ACC112 (cell line): ENCODE measurements at regions not wholly inside any gene's neighbourhood (a gene's known extent, or its start where the extent isn't known, plus 50 kb on each side); places are given as distances from the start of the nearest gene placed in this dataset.
"Not testable (repeated sequence)": the region's sequence is repeated elsewhere in the genome, so short reads cannot be mapped to it uniquely, and the experiment has no call there.

ENCODE experiments used
- H2AFZ ChIP-seq: fragments of 200-600 bp; sonication (generic); one replicate; pipeline ENCODE4 v1.6.0; 2017; ENCODE audit warnings: antibody characterized with exemption, low read length; ENCODE audit not compliant: unreplicated experiment
- H3K27ac ChIP-seq: fragments of 200-600 bp; sonication (generic); 2 replicates; pipeline ENCODE4 v1.5.1; 2014; ENCODE audit warnings: low read depth, mild to moderate bottlenecking, antibody characterized with exemption, low read length, moderate library complexity
- H3K27me3 ChIP-seq: fragments of 200-600 bp; sonication (generic); 2 replicates; pipeline ENCODE4 v1.6.1; 2014; ENCODE audit warnings: mild to moderate bottlenecking, antibody characterized with exemption, low read length, moderate library complexity, mixed read lengths; ENCODE audit not compliant: insufficient read depth
- H3K36me3 ChIP-seq: fragments of 200-600 bp; sonication (generic); 2 replicates; pipeline ENCODE4 v1.6.1; 2016; ENCODE audit warnings: mild to moderate bottlenecking, antibody characterized with exemption, low read length, moderate library complexity, mixed read lengths; ENCODE audit not compliant: insufficient read depth
- H3K4me1 ChIP-seq: fragments of 200-600 bp; sonication (generic); one replicate; pipeline ENCODE4 v1.6.1; 2016; ENCODE audit warnings: low read length, mixed read lengths; ENCODE audit not compliant: insufficient read depth, unreplicated experiment, control insufficient read depth
- H3K4me3 ChIP-seq: fragments of 200-600 bp; sonication (generic); 2 replicates; pipeline ENCODE4 v1.5.1; 2014; ENCODE audit warnings: mild to moderate bottlenecking, low read depth, low read length
- H3K79me2 ChIP-seq: fragments of 200-600 bp; sonication (generic); one replicate; pipeline ENCODE4 v1.6.0; 2016; ENCODE audit warnings: low read length; ENCODE audit not compliant: control insufficient read depth, unreplicated experiment, insufficient read depth

DNA sequence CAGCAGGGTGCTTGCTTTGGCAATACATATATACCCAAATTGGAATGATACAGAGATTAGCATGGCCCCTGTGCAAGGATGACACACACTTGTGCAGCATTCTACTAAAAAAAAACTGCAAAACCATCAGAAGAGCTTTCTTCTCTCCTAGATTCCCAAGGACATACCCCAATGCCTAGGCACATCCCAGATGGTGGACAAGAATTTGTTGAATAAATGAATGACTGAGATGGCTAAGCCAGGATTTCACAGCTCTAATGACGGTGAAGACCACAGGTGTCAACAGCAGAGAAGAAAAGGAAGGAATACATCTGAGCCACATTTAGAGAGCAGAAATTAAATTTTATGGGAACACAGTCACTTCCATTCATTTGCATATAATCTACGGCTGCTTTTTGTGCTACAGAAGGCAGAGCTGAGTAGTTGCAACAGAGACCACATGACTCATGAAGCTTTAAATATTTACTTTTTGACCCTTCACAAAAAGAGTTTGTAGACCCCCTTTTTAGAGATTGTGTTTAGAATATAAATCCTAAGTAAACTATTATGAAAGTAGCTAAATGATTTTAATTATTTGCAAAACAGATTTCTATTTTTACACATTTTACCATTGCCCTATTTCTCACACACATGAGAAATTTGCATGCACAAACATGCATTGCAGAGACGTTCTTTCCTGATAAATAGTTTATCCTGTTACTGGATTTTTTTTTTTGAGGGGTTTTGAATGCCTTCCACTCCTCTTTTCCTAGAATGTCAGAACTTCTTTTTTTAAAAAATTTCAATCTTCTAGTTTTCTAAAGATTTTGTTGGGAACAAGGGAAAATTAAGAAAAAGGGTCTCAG is 119.0 kb downstream of the PMAIP1 start:
- Histone ChIP-seq H3K27me3 (no peaks in the 10 kb centered on the region), H3K27ac (no peak overlapping the region), H3K4me1 (peaks cover 17% of the 10 kb centered on the region), H3K4me3 (no peak overlapping the region), H3K36me3 (no peaks in the 10 kb centered on the region), H2AFZ (no peak overlapping the region), H3K79me2 (no peaks in the 10 kb centered on the region)

DNA sequence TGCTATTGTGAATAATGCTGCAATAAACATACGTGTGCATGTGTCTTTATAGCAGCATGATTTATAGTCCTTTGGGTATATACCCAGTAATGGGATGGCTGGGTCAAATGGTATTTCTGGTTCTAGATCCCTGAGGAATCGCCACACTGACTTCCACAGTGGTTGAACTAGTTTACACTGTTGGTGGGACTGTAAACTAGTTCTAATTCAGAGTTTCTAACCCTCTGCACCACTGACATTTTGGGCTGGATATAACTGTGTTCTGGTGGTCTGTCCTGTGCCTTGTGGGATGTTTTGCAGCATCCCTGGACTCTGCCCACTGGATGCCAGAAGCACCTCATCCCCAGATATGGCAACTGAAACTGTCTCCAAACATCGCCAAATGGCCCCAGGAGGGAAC is 118.3 kb downstream of the PMAIP1 start:
- not testable (repeated sequence) for H3K27ac ChIP-seq, H3K27me3 ChIP-seq, H2AFZ ChIP-seq, H3K4me3 ChIP-seq, H3K79me2 ChIP-seq, H3K36me3 ChIP-seq
- H3K4me1 ChIP-seq = peaks cover 17% of the 10 kb centered on the region

DNA sequence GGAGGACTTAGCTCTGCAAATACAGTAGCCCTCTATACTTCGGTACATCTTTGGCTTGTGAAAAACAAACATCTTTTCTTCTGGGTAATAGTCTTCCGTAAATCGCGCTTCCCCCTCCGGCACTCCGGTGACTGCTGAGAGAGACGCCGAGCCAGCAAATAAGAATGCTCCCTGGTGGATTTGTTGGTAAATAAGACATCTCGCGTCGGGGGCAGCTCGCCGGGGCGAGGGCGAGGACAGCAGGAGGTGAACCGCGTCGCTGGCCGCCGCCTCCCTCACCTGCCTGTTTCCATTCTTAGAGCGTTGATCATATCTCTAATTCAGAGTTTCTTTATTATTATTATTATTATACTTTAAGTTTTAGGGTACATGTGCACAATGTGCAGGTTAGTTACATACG is 117.6 kb downstream of the PMAIP1 start:
- Histone ChIP-seq H2AFZ (no peak overlapping the region), H3K4me1 (peaks cover 17% of the 10 kb centered on the region), H3K4me3 (no peak overlapping the region), H3K27me3 (no peaks in the 10 kb centered on the region), H3K27ac (no peak overlapping the region), H3K79me2 (no peaks in the 10 kb centered on the region), H3K36me3 (no peaks in the 10 kb centered on the region)

DNA sequence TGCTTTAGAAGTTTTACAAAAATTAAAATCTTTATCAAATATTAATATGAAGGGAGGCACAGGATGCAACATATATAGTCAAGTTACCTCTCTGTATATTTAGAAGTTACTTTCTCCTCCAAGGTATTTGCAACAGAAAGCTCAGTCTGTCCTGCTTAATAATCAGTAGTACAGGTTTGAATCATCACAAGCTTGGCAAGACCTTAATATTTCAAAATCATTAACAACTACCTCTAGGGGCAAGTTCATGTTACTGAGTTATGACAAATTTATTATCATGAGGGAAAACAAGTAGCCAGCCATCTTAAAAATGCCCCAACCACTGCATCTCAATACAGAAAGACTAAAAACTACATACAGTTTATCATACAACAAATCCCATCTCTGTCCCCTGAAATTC is 116.0 kb downstream of the PMAIP1 start:
- not testable (repeated sequence) for H3K4me3 ChIP-seq, H3K27me3 ChIP-seq, H3K27ac ChIP-seq, H3K36me3 ChIP-seq, H2AFZ ChIP-seq, H3K79me2 ChIP-seq
- peaks cover 17% of the 10 kb centered on the region for H3K4me1 ChIP-seq

DNA sequence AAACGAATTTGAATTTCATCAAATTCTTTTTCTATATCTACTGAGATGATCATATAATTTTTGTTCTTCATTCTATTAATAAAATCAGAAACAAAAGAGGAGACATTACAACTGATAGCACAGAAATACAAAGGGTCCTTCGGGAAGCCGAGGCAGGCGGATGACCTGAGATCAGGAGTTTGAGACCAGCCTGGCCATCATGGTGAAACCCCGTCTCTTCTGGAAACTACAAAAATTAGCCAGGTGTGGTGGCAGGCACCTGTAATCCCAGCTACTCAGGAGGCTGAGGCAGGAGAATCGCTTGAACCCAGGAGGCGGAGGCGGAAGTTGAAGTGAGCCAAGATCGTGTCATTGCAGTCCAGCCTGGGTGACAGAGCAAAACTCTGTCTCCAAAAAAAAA is 113.4 kb downstream of the PMAIP1 start:
- not testable (repeated sequence) for H3K79me2 ChIP-seq, H3K4me1 ChIP-seq, H2AFZ ChIP-seq, H3K36me3 ChIP-seq, H3K4me3 ChIP-seq, H3K27ac ChIP-seq, H3K27me3 ChIP-seq

DNA sequence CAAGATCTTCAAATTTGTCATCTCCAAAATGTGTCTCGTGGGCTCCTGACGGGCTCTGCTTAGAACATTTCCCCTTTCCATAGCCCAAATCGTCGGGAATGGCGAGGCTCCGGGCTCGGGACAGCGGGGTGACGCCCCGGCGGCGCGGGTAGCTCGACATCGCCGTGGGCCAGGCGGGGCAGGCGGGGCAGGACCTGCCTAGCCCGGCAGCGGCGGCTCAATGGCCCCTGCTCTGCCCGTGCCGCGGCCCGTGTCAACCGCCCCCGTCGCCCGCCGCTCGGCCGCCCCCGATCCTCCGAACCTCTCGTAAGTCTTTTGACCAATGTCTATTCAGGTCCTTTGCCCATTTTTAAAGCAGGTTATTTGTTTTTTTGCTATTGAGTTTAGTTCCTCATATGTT is 111.2 kb downstream of the PMAIP1 start:
- H3K4me1 ChIP-seq = peaks cover 9% of the 10 kb centered on the region
- no peak overlapping the region for H3K27ac ChIP-seq
- no peaks in the 10 kb centered on the region for H3K36me3 ChIP-seq
- no peaks in the 10 kb centered on the region for H3K27me3 ChIP-seq
- H3K79me2 ChIP-seq = no peaks in the 10 kb centered on the region
- H3K4me3 ChIP-seq = no peak overlapping the region
- H2AFZ ChIP-seq = no peak overlapping the region

DNA sequence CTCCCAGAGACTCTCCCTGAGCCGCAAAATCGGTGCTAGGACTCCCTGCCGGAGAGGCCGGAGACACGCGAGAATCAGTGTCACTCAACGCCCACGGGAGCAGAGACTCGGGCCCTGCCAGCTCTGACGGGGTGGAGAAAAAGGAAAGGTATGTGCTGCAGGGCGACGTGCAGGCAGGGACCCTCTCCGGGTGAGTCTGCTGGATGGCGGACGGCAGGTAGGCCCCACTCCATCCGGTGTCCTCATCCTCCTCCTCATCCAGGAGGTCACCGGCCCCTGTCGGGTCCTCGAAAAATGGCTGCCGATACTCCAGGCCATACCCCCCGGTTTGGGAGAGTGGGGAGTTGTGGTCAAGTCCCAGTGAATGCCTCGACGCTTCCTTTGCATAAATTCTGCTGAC is 110.7 kb downstream of the PMAIP1 start:
- no peak overlapping the region for H3K4me3 ChIP-seq
- no peaks in the 10 kb centered on the region for H3K36me3 ChIP-seq
- H3K27ac ChIP-seq = no peak overlapping the region
- peaks cover 8% of the 10 kb centered on the region for H3K4me1 ChIP-seq
- no peaks in the 10 kb centered on the region for H3K27me3 ChIP-seq
- no peak overlapping the region for H2AFZ ChIP-seq
- H3K79me2 ChIP-seq = no peaks in the 10 kb centered on the region

DNA sequence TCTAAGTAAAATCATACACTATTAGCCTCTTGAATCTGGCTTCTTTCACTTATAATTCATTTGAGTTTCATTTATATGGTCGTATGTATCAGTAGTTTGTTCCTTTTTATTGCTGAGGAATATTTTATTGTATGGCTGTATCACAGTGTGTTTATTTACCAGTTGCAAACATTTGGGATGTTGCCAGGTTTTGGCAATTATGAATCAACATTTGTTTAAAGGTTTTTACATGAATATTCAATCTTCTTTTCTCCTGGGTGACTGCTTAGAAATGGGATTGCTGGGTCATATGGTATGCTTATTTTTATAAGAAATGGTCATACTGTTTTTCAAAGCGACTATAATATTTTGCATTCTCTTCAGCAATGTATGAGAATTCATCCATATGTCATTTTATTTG is 107.9 kb downstream of the PMAIP1 start:
- Histone ChIP-seq H3K27me3 (no peaks in the 10 kb centered on the region), H3K27ac (no peak overlapping the region), H3K4me3 (no peak overlapping the region), H2AFZ (no peak overlapping the region), H3K36me3 (no peaks in the 10 kb centered on the region), H3K79me2 (no peaks in the 10 kb centered on the region), H3K4me1 (peaks cover 8% of the 10 kb centered on the region)

DNA sequence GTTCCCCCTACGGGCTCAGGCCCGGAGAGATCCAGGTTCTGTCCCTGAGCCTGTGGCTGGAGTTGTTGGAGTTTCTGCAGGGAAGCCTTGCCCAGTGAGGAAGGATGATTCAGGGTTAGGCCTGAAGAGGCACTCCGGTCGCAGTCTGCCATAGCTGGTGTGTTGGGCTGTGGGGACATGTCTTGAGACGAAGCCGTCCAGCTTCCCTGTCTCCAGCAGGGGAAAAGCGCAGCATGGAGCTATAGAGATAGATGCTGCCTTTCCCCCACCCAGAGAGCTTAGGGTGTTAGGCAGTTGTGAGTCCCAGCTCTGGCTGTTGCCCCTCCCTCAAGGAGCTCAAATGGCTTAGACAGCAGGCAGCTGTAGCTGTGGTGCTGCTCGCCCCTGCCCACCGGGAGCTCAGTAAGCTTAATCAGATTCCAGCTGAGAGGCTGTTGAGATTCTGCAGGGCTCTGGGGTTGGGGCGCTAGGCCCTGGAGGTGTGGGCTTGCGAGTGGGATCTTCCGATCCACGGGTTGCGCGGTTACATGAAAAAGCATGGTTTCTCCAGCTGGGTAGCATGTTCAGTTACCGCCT is 103.9 kb downstream of the PMAIP1 start:
- Histone ChIP-seq H3K79me2 (no peaks in the 10 kb centered on the region), H2AFZ (no peak overlapping the region), H3K27me3 (no peaks in the 10 kb centered on the region), H3K36me3 (no peaks in the 10 kb centered on the region), H3K4me3 (no peak overlapping the region), H3K4me1 (peaks cover 8% of the 10 kb centered on the region), H3K27ac (no peak overlapping the region)

DNA sequence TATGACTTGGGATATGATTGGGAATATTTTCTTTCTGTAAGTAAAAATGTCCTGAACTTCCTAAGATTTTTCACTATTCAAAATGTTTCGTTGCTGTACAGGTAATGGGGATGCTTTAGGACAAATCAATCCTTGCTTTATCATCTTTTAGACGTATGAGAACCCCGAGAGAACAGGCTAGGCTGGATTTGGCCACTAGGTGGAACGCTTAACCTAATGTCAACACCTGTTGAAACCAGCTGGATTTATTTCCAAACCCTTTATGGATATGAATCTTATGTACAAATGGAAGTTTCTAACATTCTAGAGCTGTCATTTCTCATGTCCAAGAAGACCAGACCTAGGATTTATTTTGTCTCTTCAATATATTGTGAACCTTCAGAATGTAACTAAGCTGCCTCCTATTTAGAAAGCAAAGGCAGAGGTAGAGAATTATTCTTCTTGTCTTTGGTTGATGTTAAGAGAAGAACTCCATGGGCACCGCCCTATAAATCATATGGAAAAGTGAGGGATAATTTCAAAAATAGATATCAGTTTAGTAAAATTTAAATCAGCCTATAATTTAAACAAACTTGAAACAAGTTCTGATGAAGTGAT is 96.7 kb downstream of the PMAIP1 start:
- no peak overlapping the region for H3K4me3 ChIP-seq
- no peaks in the 10 kb centered on the region for H3K79me2 ChIP-seq
- H3K4me1 ChIP-seq = no peaks in the 10 kb centered on the region
- H2AFZ ChIP-seq = no peak overlapping the region
- no peak overlapping the region for H3K27ac ChIP-seq
- H3K36me3 ChIP-seq = no peaks in the 10 kb centered on the region
- H3K27me3 ChIP-seq = no peaks in the 10 kb centered on the region

DNA sequence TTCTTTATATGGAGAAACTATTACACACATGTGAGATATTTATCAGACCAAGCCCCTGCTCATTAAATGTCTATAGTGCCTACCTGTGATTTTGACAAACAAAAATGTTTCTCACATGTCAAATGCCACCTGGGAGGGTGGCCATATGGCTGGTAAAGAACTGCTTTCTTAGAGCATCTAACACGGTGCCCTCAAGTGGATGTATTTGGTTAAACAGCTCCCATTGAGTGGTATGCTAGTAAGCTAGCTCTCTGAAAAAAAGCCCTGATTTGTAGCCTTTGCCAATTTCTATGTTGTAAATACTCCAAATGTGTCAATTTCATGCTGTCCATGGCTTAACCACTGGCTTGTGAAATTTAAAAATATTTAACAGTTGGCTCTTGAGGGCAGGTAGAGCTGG is 94.6 kb downstream of the PMAIP1 start:
- Histone ChIP-seq H3K27me3 (no peaks in the 10 kb centered on the region), H2AFZ (no peak overlapping the region), H3K4me3 (no peak overlapping the region)

More for the DNA sequence above, 94.6 kb downstream of the PMAIP1 start:
- Histone ChIP-seq H3K79me2 (no peaks in the 10 kb centered on the region), H3K36me3 (no peaks in the 10 kb centered on the region), H3K4me1 (no peaks in the 10 kb centered on the region), H3K27ac (no peak overlapping the region)
